SIG-M5 treated with dmso at 0.1 percent for 504 hours (cell line): ENCODE measurements at regions not wholly inside any gene's neighbourhood (a gene's known extent, or its start where the extent isn't known, plus 50 kb on each side); places are given as distances from the start of the nearest gene placed in this dataset.
A peak's percentile ranks its signal among the peaks of the same experiment; 100 is the strongest.

Source experiments
- DNase-seq: peaks from one replicate; lab custom pipeline; 2025; ENCODE audit not compliant: unreplicated experiment; lab: John Stamatoyannopoulos, UW

DNA sequence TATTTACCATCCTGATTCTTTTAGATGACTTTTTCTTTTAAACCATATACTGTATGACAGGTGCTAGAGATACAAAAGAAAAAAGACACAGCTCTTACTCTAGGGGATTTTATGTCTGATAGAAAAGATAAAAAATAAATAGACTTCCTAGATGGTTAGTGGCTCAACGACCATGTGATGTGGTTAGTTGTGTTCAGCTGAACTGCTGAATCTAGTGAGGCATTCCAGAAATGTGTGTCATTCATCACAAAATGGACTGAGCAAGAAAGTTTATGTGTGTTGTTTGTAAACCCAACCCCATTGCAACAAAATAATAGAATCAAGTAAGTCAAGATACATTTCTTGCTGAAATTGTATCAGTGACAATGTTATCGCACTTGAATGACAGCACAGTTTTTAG lies 205.8 kb upstream of the LYPLAL1 start:
- no peak for DNase-seq

DNA sequence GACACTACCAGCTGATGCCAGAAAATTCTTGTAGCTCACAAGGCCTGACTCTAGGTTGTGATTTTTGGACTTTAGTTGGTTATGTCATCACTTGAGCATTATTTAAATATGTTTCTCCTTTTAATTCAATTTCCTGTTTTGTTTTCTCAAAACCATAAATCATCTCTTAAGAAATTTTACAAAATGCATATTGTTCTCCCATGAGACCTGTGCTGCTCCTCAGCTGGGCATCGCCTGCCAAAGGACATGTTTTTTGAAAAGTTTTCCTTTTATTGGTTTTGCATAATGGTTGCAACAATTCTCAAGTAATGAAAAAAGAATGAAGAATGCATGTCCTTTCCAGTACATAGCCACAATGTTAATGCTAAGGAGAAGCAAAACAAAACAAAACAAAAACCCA lies 204.7 kb upstream of the LYPLAL1 start:
- DNase-seq: no peak

DNA sequence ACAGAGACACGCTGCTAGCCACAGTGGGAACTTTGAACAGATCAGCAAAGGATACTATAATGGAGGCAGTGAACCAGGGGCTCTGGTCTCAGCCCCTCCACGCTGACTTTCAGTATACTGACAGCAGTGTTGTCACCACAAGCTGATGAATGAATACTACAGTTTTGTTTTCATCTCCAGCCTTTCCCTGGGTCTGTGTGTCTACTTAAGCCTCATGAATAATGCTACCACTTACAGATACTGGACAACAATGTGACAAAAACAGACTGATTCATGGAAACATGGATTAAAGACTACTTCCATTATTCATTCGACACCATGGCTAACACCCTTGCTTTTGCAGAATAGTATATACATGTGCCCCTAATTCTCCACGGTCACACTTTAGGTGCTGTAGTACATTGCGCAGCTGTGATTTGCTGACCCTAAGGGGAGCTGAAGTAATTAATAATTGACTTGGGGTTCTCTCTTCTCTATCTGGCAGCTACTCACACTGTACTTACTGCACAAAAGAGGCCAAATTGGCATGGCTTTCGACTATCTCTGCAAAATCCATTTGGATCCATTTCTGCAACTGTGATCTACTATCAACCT lies 203.2 kb upstream of the LYPLAL1 start:
- no peak for DNase-seq

DNA sequence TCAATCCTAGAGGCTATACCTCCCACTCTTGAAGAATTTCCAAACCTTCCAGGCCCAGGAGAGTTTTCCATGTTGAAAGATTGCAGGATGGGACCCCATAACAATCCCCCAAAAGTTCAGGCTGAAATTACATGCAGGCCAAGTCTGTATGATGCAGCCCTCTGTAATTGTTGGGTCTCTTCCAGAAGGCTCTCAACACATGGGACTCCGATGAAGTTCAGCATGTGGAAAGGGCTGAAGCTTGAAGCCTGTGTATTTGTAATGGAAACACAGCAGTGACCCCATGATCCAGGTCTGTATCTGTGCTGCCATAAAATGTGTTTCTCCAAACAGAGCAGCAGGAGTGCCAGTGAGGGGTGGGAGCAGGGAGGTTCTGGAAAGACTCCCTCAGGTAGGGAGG lies 202.5 kb upstream of the LYPLAL1 start:
- DNase-seq: no peak

DNA sequence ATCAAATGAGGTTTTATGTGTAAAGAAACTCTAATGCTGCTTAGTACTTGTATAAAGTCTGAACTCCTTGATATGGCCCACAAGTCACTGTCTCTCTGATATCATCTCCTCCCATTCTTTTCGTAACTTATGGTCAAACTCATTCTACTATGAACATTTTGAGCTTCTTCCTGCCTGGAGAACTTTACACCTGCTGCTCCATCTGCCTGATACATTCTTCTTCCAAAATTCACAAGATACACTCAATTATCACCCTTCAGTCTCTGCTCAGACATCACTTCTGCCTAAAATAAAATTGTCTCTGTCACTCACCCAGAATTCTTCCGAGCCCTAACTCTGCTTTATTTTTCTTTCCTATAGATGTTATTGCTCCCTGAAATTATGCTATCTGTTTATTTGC lies 192.8 kb upstream of the LYPLAL1 start:
- DNase-seq: no peak

DNA sequence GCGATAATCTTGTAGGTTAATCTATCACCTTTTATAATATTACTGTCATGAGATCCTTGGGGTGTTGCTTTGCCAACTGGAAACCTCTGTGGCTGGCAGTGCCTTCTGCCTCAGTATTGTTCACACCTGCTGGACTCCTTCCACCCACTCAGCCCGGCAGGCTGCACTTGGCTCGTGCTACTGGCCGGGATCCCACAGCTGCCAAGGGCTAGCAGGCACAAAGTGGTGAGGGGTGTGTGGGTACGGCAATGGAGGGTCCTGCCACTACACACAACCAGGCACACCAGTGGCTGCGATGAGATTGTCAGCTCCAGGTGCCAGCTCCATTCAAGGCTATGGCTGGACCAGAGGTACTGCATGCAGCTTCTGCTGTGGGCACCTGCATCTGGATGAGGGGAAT lies 191.2 kb upstream of the LYPLAL1 start:
- no peak for DNase-seq

GRCh38 chr1:218983433-218983832 lies 190.2 kb upstream of the LYPLAL1 start:
- no peak for DNase-seq

GRCh38 chr1:218983848-218984247 lies 189.8 kb upstream of the LYPLAL1 start:
- peak; percentile 23 for DNase-seq

GRCh38 chr1:218985424-218985984 lies 188.2 kb upstream of the LYPLAL1 start:
- no peak for DNase-seq

DNA sequence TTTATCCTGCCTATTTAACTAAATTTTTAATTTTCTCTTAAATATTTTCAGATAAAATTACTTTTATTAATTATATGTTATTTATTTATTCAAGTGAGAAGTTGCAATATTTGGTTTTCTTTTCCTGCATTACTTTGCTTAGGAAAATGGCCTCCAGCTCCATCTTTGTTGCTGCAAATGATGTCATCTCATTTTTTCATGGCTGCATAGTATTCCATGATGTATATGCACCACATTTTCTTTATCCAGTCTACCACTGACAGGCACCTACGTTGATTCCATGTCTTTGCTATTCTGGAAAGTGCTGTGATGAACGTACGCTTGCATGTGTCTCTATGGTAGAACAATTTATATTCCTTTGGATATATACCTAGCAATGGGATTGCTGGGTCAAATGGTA lies 186.9 kb upstream of the LYPLAL1 start:
- DNase-seq: no peak

GRCh38 chr1:218990019-218990418 lies 183.7 kb upstream of the LYPLAL1 start:
- DNase-seq: no peak

GRCh38 chr1:218991089-218991488 lies 182.6 kb upstream of the LYPLAL1 start:
- DNase-seq: no peak

DNA sequence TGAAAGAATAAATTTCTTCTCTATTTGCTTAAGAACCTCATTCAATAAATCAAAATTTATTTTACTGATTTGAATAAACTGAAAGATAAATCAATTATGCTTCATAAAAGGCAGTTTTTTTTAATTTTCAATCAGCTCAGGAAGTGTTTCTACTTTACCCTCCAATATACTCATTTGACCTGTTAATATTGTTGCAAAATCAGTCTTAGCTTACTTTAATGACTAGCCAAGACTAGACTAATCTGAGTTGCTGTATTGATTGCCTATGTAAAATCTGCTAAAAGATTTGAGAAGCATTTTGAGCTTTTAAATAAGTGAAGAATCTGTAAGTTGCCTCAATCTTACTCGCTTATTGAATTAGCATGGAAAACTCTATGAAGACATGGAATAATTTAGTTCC lies 179.1 kb upstream of the LYPLAL1 start:
- DNase-seq: no peak

DNA sequence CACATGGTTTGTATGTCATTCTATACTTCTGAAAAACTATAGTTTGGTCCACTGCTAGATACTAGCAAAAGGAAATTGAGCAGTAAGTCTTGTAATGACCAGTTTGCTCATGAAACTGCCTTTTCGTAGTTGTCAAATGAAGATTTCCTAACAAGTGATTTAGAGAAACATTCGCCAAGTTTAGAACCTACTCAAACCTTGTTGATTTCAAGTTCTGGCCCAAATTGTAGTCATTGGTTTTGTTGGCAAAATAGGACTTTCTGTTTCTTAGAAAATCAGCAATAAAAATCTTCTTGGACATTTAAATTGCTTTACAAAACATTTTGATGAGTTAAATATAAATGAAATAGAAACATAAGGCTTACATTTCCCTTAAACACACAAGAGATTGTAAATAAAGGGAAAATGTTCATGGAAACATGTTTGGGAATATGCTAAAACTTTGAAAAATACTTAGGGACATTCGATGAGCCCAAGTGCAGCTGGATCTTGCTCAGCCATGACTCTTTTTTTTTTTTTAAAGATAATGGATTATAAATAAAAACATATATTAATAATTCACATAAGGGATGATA lies 178.5 kb upstream of the LYPLAL1 start:
- DNase-seq: no peak

DNA sequence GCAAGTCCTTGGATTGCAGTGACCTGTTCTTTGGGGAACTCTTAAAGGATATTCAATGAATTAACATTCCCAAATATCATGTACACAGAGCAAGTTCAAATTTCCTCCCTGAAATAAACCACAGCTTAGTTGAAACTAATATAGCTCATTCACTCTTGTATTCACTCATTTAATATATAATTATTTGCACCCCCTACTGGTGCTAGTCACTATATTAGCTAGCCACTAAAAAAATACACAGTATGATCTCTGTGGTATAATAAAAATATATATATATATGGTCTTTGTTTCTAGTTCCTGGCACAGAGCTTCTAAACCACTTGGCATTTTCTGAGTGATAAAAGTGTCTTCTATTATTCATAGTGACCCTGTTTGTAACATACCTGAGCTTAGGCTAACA lies 177.3 kb upstream of the LYPLAL1 start:
- peak; percentile 18 for DNase-seq

DNA sequence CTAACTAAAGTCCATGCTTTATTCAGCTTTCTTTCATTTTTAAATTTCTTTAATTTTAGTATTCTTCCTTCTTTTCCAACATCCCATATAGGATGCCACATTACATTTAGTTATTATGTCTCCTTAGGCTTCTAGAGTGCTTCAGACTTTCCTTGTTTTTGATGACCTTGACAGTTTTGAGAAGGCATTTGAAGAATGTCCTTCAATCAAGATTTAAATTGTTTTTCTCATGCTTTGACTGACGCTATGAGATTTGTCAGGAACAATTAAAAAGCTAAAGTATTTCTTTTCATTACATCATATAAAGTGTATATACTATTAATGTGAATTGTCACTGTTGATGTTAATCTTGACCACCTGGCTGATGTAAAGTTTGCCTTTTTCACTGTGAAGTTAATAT lies 173.7 kb upstream of the LYPLAL1 start:
- DNase-seq: no peak

GRCh38 chr1:219000631-219001030 lies 173.0 kb upstream of the LYPLAL1 start:
- DNase-seq: no peak

GRCh38 chr1:219010720-219011119 lies 163.0 kb upstream of the LYPLAL1 start:
- no peak for DNase-seq

GRCh38 chr1:219020386-219020785 lies 153.3 kb upstream of the LYPLAL1 start:
- DNase-seq: no peak

- DNase-seq: no peak
Measured at GRCh38 chr1:219020846-219021245, 152.8 kb upstream of the LYPLAL1 start.

DNA sequence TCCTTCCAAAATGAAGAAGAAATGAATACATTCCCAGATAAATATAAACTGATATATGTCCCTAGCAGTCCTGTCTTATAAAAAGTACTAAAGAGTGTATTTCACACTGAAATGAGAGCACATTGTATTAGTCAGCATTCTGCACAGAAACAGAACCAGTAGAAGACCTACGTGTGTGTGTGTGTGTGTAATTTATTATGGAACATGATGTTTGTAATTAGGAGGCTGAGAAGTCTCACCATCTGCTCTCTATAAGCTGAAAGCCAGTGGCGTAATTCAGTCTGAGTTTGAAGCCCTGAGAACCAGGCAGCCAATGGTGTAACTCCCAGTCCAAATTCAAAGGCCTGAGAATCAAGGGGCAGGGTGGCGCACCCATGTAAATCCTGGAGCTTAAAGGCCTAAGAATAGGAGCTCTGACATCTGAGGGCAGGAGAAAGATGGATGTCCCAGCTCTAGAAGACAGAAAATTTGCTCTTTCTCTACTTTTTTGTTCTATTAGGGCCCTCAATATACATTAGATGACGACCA lies 146.5 kb upstream of the LYPLAL1 start:
- DNase-seq: no peak

GRCh38 chr1:219031809-219032208 lies 141.9 kb upstream of the LYPLAL1 start:
- DNase-seq: no peak

GRCh38 chr1:219038398-219038797 lies 135.3 kb upstream of the LYPLAL1 start:
- DNase-seq: no peak
